Activated effector memory CD4-positive, alpha-beta T cell treated with anti-CD3 and anti-CD28 coated beads, Interleukin-2, amount 50 U/mL, for 16 hours (primary cell): ENCODE measurements at regions not wholly inside any gene's neighbourhood (a gene's known extent, or its start where the extent isn't known, plus 50 kb on each side); places are given as distances from the start of the nearest gene placed in this dataset.

Experiments used
- DNase-seq: peaks from one replicate; pipeline ENCODE4 v3.0.0-alpha.2; 2020

GRCh38 chr6:156027248-156027626, 571.6 kb upstream of the NOX3 start:
- DNase-seq: no peak

GRCh38 chr6:156026486-156027247, 571.0 kb upstream of the NOX3 start:
- DNase-seq: no peak

GRCh38 chr6:156024339-156024738, 568.7 kb upstream of the NOX3 start:
- DNase-seq: no peak

GRCh38 chr6:156021746-156022396, 566.2 kb upstream of the NOX3 start:
- DNase-seq: no peak

GRCh38 chr6:156017838-156018237, 562.2 kb upstream of the NOX3 start:
- no peak for DNase-seq

GRCh38 chr6:156016186-156016976, 560.7 kb upstream of the NOX3 start:
- no peak for DNase-seq

GRCh38 chr6:156013155-156013554, 557.5 kb upstream of the NOX3 start:
- DNase-seq: no peak

- DNase-seq: no peak
Observed at GRCh38 chr6:156009656-156010055, 554.0 kb upstream of the NOX3 start.

GRCh38 chr6:156004796-156005195, 549.2 kb upstream of the NOX3 start:
- no peak for DNase-seq

GRCh38 chr6:155996151-155996550, 540.5 kb upstream of the NOX3 start:
- no peak for DNase-seq

- DNase-seq: no peak
Observed at GRCh38 chr6:155995281-155995680, 539.6 kb upstream of the NOX3 start.

- no peak for DNase-seq
Observed at GRCh38 chr6:155994086-155994485, 538.4 kb upstream of the NOX3 start.

GRCh38 chr6:155993240-155993639, 537.6 kb upstream of the NOX3 start:
- no peak for DNase-seq

- DNase-seq: no peak
Observed at GRCh38 chr6:155985660-155986138, 530.1 kb upstream of the NOX3 start.

- no peak for DNase-seq
Observed at GRCh38 chr6:155980768-155981079, 525.1 kb upstream of the NOX3 start.

GRCh38 chr6:155980014-155980767, 524.6 kb upstream of the NOX3 start:
- DNase-seq: no peak

GRCh38 chr6:155975506-155975905, 519.9 kb upstream of the NOX3 start:
- no peak for DNase-seq

GRCh38 chr6:155974811-155975323, 519.2 kb upstream of the NOX3 start:
- DNase-seq: no peak

- DNase-seq: no peak
Observed at GRCh38 chr6:155974359-155974758, 518.7 kb upstream of the NOX3 start.

GRCh38 chr6:155970876-155971708, 515.5 kb upstream of the NOX3 start:
- no peak for DNase-seq

GRCh38 chr6:155970472-155970871, 514.8 kb upstream of the NOX3 start:
- no peak for DNase-seq

GRCh38 chr6:155968921-155969320, 513.3 kb upstream of the NOX3 start:
- no peak for DNase-seq
